Lower leg skin (tissue), 4 donors: ENCODE measurements at regions not wholly inside any gene's neighbourhood (a gene's known extent, or its start where the extent isn't known, plus 50 kb on each side); places are given as distances from the start of the nearest gene placed in this dataset.

ENCODE experiments used
- DNase-seq, 2 donors: peaks; one replicate each; pipeline ENCODE4 v3.0.0-alpha.2; 2019; ENCODE audit warnings: low spot score in 2 of 2
- H3K4me3 ChIP-seq: fragments of 200-600 bp; sonication (generic); 2 replicates; pipeline ENCODE4 v1.5.1; 2017; ENCODE audit warnings: mild to moderate bottlenecking, low read depth; ENCODE audit not compliant: poor library complexity, severe bottlenecking
- CTCF ChIP-seq, 3 donors: fragments of 450-650 bp; IDR thresholded peaks; one replicate each; pipeline ENCODE4 v1.5.1; 2016; ENCODE audit warnings: antibody characterized with exemption in 3 of 3, mild to moderate bottlenecking in 3 of 3, moderate library complexity in 2 of 3
- POLR2A ChIP-seq, 2 donors: fragments of 450-650 bp; IDR thresholded peaks; one replicate each; pipeline ENCODE4 v1.6.1; 2016 to 2017; ENCODE audit warnings: antibody characterized with exemption in 2 of 2, mild to moderate bottlenecking in 1 of 2, moderate library complexity in 1 of 2
- WGBS, 2 donors: methylation state at CpG; one replicate each; pipeline ENCODE4 v1.1.5; 2018; 5-methylcytosine and 5-hydroxymethylcytosine counted together
- intact Hi-C: fragments of 100-400 bp; cut with DNase I; formaldehyde crosslinking; loops from one replicate; pipeline ENCODE4 v1.15.0; 2023; ENCODE audit warnings: low total_unique reads

DNA sequence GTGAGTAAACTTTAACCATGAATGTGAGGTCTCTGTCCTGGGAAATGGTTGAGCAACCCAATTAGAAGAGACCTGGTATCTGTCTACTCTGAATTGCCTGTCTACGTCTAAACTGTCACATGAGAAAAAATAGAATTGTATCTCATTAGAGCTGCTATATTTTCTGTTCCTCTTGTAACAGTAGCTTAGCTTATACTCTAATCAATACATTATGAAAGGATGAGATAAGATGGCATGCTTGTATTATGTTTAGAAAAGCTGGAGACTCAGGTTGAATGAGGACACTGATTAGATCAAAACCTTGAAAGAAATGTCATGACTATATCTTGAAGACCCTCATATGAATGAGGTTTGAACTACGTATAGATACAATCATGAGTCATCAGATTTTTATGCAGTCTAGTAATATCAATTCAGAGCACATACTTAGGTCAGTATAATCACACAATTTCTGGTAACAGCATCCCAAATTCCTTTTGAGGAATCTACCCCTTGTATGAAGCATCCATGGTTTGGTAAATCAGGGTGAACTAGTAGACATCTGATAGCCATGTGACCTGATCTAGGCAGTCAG is 561.5 kb upstream of the CHORDC1 start:
- no peak for DNase-seq
- WGBS, 2 donors = 59 to 74% methylated on average over 2 of the region's 2 CpGs
- intact Hi-C loops = no loop called here
- no peak for TF ChIP-seq CTCF (IDR thresholded peaks at IDR 0.05)
- H3K4me3 ChIP-seq = no peak overlapping the region

DNA sequence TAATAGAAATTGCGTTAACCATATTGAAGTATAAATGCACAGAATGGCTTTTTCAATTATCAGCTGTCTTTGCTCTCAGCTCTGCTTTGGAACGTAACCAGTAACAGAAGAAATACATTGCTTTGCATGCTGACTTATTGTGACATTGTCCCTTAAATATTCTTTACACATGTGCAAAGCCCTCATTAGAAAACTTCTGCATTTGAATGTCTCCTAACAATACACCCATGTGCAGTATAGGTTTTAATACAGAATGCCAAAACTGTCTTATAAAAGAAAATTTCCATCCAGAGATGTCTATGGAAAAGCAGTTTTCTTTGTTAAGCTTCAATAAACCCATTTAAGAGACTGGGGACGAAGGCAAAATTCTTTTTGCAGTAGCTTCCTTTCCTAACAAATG is 560.3 kb upstream of the CHORDC1 start:
- DNase-seq = no peak
- H3K4me3 ChIP-seq = no peak overlapping the region
- TF ChIP-seq CTCF (IDR thresholded peaks at IDR 0.05) (no peak), POLR2A (IDR thresholded peaks at IDR 0.05) (no peak)
- WGBS, 2 donors = 75 to 80% methylated on average over 3 of the region's 3 CpGs
- intact Hi-C loops = no loop called here

DNA sequence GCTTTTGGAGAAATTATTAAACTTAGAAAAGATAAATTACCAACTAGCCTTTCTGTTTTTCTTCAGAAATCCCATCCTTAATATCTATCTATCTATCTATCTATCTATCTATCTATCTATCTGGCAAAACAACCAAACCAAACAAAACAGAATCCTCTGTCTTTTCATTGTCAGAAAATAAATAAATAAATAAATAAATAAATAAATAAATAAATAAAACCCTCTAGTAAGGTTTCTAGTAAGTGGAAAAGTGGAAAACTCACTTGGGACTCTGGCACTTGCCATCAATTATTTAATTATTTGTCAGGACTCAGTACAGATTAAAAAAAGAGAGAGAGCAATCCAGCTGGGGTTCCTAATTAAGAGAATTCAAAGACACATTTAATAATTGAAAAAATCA is 556.2 kb upstream of the CHORDC1 start:
- H3K4me3 ChIP-seq = no peak overlapping the region
- TF ChIP-seq CTCF (IDR thresholded peaks at IDR 0.05) (no peak), POLR2A (IDR thresholded peaks at IDR 0.05) (no peak)
- intact Hi-C loops = no loop called here
- no peak for DNase-seq

- H3K4me3 ChIP-seq = no peak overlapping the region
- no peak for DNase-seq
- 89 to 91% methylated on average over 6 of the region's 6 CpGs for WGBS, 2 donors
- intact Hi-C loops = no loop called here
- TF ChIP-seq CTCF (IDR thresholded peaks at IDR 0.05) (no peak), POLR2A (IDR thresholded peaks at IDR 0.05) (no peak)
Observed at GRCh38 chr11:90775567-90776165, 552.8 kb upstream of the CHORDC1 start.

GRCh38 chr11:90774727-90775566 is 552.1 kb upstream of the CHORDC1 start:
- intact Hi-C loops = no loop called here
- H3K4me3 ChIP-seq = no peak overlapping the region
- TF ChIP-seq POLR2A (IDR thresholded peaks at IDR 0.05) (no peak), CTCF (IDR thresholded peaks at IDR 0.05) (no peak)
- WGBS, 2 donors = 79 to 82% methylated on average over 13 of the region's 13 CpGs
- no peak for DNase-seq
